HepG2 (cell line): ENCODE measurements at regions not wholly inside any gene's neighbourhood (a gene's known extent, or its start where the extent isn't known, plus 50 kb on each side); places are given as distances from the start of the nearest gene placed in this dataset.

Experiments
- DNMT1 ChIP-seq: sonication (generic); formaldehyde crosslinking; IDR thresholded peaks from 2 replicates; pipeline ENCODE4 v1.5.1; 2020; ENCODE audit warnings: mild to moderate bottlenecking, missing genetic modification reagents
- EEA1 ChIP-seq: sonication (generic); formaldehyde crosslinking; IDR thresholded peaks from 2 replicates; pipeline ENCODE4 v1.5.1; 2020; ENCODE audit warnings: mild to moderate bottlenecking, missing genetic modification reagents, borderline replicate concordance
- NCOA2 ChIP-seq: sonication (generic); formaldehyde crosslinking; IDR thresholded peaks from 2 replicates; pipeline ENCODE4 v1.8.0; 2022; ENCODE audit warnings: inconsistent platforms
- ZNF547 ChIP-seq: sonication (generic); formaldehyde crosslinking; IDR thresholded peaks from 2 replicates; pipeline ENCODE4 v1.5.1; 2020; ENCODE audit warnings: mild to moderate bottlenecking, missing genetic modification reagents
- ZNF678 ChIP-seq: sonication (generic); formaldehyde crosslinking; IDR thresholded peaks from 2 replicates; pipeline ENCODE4 v1.4.0; 2020; ENCODE audit warnings: mild to moderate bottlenecking, missing genetic modification reagents
- TF ChIP-seq, protein P1 (sequence below): sonication (generic); formaldehyde crosslinking; IDR thresholded peaks from 2 replicates; pipeline ENCODE4 v1.4.0; 2020; ENCODE audit warnings: missing genetic modification reagents, borderline replicate concordance
- TF ChIP-seq, protein P2 (sequence below): sonication (generic); formaldehyde crosslinking; conservative IDR thresholded peaks from 2 replicates; pipeline ENCODE4 v1.4.0; 2020; ENCODE audit warnings: missing genetic modification reagents
- TF ChIP-seq, protein P3 (sequence below): sonication (generic); formaldehyde crosslinking; IDR thresholded peaks from 2 replicates; pipeline ENCODE4 v1.5.0; 2020; ENCODE audit warnings: missing genetic modification reagents
- TF ChIP-seq, protein P4 (sequence below): IDR thresholded peaks from 2 replicates; pipeline ENCODE4 v1.6.1; 2016; ENCODE audit warnings: missing compliant biosample characterization, missing genetic modification reagents, borderline replicate concordance
- TF ChIP-seq, protein P5 (sequence below): sonication (generic); formaldehyde crosslinking; IDR thresholded peaks from 2 replicates; pipeline ENCODE4 v1.4.0; 2020; ENCODE audit warnings: low read depth, mild to moderate bottlenecking, missing genetic modification reagents
- TF ChIP-seq, protein P6 (sequence below): sonication (generic); formaldehyde crosslinking; IDR thresholded peaks from 2 replicates; pipeline ENCODE4 v1.4.0; 2020; ENCODE audit warnings: missing genetic modification reagents, mild to moderate bottlenecking, borderline replicate concordance
- TF ChIP-seq, protein P7 (sequence below): sonication (generic); formaldehyde crosslinking; IDR thresholded peaks from 2 replicates; pipeline ENCODE4 v1.4.0; 2020; ENCODE audit warnings: missing genetic modification reagents

DNA sequence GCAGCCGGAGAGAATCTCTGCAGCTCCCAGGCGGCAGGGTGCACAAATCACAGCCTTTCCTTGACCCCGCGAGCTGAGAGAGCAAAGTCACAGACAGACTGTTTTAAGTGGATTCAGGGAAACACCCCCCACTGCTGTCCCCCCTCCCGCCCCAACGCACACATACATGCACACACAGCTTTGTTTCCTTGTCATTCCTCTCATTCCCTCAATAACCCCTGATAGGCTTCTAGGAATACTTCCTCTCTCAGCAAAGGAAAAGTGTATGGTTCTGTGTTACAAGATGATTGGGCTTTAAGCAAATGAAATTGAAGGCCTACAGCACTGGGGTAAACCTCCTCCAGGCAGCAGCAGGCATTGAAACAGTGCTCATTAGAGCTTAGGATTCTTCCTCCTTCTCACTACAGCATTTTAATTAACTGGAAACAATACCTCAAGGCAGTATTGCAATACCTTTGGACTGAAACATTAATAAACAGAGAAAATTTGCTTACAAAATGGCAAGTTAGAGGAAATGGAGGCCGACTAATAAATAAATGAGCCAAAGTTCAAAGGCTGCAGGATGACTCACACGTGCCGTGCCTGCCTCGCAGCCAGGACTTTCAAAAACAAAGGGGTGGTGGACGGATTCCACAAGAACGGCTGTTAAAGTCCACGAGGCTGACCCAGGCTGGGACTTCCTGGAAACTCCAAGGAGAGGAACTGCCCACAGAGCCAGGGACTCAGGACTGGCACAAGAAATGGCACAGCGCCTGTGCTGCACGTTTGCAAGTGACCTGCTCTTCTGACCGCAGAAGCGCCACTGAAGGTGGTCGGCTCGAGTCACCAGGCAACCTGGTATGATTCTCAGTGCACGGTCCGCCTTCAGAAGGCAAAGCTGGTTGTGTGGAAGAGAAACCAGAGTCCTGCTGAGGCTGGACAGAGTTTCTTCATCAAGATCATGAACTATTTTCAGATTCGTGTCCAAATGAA, 236.2 kb downstream of the SYK start (continued):
- TF ChIP-seq, protein P1, sequence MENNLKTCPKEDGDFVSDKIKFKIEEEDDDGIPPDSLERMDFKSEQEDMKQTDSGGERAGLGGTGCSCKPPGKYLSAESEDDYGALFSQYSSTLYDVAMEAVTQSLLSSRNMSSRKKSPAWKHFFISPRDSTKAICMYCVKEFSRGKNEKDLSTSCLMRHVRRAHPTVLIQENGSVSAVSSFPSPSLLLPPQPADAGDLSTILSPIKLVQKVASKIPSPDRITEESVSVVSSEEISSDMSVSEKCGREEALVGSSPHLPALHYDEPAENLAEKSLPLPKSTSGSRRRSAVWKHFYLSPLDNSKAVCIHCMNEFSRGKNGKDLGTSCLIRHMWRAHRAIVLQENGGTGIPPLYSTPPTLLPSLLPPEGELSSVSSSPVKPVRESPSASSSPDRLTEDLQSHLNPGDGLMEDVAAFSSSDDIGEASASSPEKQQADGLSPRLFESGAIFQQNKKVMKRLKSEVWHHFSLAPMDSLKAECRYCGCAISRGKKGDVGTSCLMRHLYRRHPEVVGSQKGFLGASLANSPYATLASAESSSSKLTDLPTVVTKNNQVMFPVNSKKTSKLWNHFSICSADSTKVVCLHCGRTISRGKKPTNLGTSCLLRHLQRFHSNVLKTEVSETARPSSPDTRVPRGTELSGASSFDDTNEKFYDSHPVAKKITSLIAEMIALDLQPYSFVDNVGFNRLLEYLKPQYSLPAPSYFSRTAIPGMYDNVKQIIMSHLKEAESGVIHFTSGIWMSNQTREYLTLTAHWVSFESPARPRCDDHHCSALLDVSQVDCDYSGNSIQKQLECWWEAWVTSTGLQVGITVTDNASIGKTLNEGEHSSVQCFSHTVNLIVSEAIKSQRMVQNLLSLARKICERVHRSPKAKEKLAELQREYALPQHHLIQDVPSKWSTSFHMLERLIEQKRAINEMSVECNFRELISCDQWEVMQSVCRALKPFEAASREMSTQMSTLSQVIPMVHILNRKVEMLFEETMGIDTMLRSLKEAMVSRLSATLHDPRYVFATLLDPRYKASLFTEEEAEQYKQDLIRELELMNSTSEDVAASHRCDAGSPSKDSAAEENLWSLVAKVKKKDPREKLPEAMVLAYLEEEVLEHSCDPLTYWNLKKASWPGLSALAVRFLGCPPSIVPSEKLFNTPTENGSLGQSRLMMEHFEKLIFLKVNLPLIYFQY: no peak; the same call in none of the 2 replicates
- TF ChIP-seq, protein P2, sequence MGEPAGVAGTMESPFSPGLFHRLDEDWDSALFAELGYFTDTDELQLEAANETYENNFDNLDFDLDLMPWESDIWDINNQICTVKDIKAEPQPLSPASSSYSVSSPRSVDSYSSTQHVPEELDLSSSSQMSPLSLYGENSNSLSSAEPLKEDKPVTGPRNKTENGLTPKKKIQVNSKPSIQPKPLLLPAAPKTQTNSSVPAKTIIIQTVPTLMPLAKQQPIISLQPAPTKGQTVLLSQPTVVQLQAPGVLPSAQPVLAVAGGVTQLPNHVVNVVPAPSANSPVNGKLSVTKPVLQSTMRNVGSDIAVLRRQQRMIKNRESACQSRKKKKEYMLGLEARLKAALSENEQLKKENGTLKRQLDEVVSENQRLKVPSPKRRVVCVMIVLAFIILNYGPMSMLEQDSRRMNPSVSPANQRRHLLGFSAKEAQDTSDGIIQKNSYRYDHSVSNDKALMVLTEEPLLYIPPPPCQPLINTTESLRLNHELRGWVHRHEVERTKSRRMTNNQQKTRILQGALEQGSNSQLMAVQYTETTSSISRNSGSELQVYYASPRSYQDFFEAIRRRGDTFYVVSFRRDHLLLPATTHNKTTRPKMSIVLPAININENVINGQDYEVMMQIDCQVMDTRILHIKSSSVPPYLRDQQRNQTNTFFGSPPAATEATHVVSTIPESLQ (CRISPR knock-in tag): peak; percentile 48; the same call in 1 of the 2 replicates
- peak; percentile 20; the same call in 1 of the 2 replicates for TF ChIP-seq ZNF547 (CRISPR knock-in tag)
- TF ChIP-seq, protein P3, sequence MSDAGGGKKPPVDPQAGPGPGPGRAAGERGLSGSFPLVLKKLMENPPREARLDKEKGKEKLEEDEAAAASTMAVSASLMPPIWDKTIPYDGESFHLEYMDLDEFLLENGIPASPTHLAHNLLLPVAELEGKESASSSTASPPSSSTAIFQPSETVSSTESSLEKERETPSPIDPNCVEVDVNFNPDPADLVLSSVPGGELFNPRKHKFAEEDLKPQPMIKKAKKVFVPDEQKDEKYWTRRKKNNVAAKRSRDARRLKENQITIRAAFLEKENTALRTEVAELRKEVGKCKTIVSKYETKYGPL (CRISPR knock-in tag): peak; percentile 57; the same call in 1 of the 2 replicates
- TF ChIP-seq, protein P4, sequence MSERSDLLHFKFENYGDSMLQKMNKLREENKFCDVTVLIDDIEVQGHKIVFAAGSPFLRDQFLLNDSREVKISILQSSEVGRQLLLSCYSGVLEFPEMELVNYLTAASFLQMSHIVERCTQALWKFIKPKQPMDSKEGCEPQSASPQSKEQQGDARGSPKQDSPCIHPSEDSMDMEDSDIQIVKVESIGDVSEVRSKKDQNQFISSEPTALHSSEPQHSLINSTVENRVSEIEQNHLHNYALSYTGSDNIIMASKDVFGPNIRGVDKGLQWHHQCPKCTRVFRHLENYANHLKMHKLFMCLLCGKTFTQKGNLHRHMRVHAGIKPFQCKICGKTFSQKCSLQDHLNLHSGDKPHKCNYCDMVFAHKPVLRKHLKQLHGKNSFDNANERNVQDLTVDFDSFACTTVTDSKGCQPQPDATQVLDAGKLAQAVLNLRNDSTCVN (CRISPR knock-in tag): 0 out of 2 replicates have a peak, but pooled peaks have one; percentile 37
- TF ChIP-seq NCOA2 (CRISPR knock-in tag): peak; percentile 90
- TF ChIP-seq, protein P5, sequence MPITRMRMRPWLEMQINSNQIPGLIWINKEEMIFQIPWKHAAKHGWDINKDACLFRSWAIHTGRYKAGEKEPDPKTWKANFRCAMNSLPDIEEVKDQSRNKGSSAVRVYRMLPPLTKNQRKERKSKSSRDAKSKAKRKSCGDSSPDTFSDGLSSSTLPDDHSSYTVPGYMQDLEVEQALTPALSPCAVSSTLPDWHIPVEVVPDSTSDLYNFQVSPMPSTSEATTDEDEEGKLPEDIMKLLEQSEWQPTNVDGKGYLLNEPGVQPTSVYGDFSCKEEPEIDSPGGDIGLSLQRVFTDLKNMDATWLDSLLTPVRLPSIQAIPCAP (CRISPR knock-in tag): no peak
- TF ChIP-seq, protein P6, sequence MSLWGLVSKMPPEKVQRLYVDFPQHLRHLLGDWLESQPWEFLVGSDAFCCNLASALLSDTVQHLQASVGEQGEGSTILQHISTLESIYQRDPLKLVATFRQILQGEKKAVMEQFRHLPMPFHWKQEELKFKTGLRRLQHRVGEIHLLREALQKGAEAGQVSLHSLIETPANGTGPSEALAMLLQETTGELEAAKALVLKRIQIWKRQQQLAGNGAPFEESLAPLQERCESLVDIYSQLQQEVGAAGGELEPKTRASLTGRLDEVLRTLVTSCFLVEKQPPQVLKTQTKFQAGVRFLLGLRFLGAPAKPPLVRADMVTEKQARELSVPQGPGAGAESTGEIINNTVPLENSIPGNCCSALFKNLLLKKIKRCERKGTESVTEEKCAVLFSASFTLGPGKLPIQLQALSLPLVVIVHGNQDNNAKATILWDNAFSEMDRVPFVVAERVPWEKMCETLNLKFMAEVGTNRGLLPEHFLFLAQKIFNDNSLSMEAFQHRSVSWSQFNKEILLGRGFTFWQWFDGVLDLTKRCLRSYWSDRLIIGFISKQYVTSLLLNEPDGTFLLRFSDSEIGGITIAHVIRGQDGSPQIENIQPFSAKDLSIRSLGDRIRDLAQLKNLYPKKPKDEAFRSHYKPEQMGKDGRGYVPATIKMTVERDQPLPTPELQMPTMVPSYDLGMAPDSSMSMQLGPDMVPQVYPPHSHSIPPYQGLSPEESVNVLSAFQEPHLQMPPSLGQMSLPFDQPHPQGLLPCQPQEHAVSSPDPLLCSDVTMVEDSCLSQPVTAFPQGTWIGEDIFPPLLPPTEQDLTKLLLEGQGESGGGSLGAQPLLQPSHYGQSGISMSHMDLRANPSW (CRISPR knock-in tag): peak; percentile 9; the same call in 1 of the 2 replicates
- 0 out of 2 replicates have a peak, but pooled peaks have one; percentile 11 for TF ChIP-seq ZNF678
- no peak for TF ChIP-seq EEA1
- TF ChIP-seq, protein P7, sequence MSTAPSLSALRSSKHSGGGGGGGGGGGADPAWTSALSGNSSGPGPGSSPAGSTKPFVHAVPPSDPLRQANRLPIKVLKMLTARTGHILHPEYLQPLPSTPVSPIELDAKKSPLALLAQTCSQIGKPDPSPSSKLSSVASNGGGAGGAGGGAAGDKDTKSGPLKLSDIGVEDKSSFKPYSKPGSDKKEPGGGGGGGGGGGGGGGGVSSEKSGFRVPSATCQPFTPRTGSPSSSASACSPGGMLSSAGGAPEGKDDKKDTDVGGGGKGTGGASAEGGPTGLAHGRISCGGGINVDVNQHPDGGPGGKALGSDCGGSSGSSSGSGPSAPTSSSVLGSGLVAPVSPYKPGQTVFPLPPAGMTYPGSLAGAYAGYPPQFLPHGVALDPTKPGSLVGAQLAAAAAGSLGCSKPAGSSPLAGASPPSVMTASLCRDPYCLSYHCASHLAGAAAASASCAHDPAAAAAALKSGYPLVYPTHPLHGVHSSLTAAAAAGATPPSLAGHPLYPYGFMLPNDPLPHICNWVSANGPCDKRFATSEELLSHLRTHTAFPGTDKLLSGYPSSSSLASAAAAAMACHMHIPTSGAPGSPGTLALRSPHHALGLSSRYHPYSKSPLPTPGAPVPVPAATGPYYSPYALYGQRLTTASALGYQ (CRISPR knock-in tag): peak; percentile 72
- peak; percentile 91 for TF ChIP-seq DNMT1 (CRISPR knock-in tag)
